GM23338 (cell line): ENCODE measurements at regions not wholly inside any gene's neighbourhood (a gene's known extent, or its start where the extent isn't known, plus 50 kb on each side); places are given as distances from the start of the nearest gene placed in this dataset.

Experiments used
- ATAC-seq: fragments of 200-7000 bp; cut with Tn5 transposase; 3 replicates; pipeline ENCODE4 v1.9.1; 2020
- DNase-seq: peaks from one replicate; pipeline ENCODE4 v3.0.0-alpha.2; 2015; ENCODE audit warnings: low spot score
- H2AFZ ChIP-seq: fragments of 200-600 bp; sonication (generic); 2 replicates; pipeline ENCODE4 v1.8.0; 2016; ENCODE audit warnings: antibody characterized with exemption, mild to moderate bottlenecking, moderate library complexity
- H3F3A ChIP-seq: fragments of 200-600 bp; sonication (generic); replicated peaks from 2 replicates; pipeline ENCODE4 v1.8.0; 2017; ENCODE audit warnings: antibody characterized with exemption, mixed run types, low read depth
- H3K27ac ChIP-seq: fragments of 200-600 bp; sonication (generic); 2 replicates; pipeline ENCODE4 v1.6.1; 2016; ENCODE audit warnings: low read depth
- H3K27me3 ChIP-seq: fragments of 200-600 bp; sonication (generic); 2 replicates; pipeline ENCODE4 v1.8.0; 2016; ENCODE audit warnings: mild to moderate bottlenecking, mixed run types, moderate library complexity; ENCODE audit not compliant: insufficient read depth
- H3K36me3 ChIP-seq: fragments of 200-600 bp; sonication (generic); 2 replicates; pipeline ENCODE4 v1.8.0; 2016; ENCODE audit warnings: mild to moderate bottlenecking; ENCODE audit not compliant: insufficient read depth
- H3K4me1 ChIP-seq: fragments of 200-600 bp; sonication (generic); 2 replicates; pipeline ENCODE4 v1.8.0; 2016; ENCODE audit warnings: mild to moderate bottlenecking, moderate library complexity; ENCODE audit not compliant: insufficient read depth
- H3K4me2 ChIP-seq: fragments of 200-600 bp; sonication (generic); 2 replicates; pipeline ENCODE4 v1.7.1; 2017; ENCODE audit warnings: mixed run types
- H3K4me3 ChIP-seq: fragments of 200-600 bp; sonication (generic); 2 replicates; pipeline ENCODE4 v1.6.1; 2016; ENCODE audit warnings: mixed run types
- H3K79me2 ChIP-seq: fragments of 200-600 bp; sonication (generic); replicated peaks from 2 replicates; pipeline ENCODE4 v1.8.0; 2017; ENCODE audit warnings: mild to moderate bottlenecking; ENCODE audit not compliant: insufficient read depth
- H3K9me2 ChIP-seq: fragments of 200-600 bp; sonication (generic); 2 replicates; pipeline ENCODE4 v1.8.0; 2017; ENCODE audit not compliant: insufficient read depth
- H4K20me1 ChIP-seq: fragments of 200-600 bp; sonication (generic); replicated peaks from 2 replicates; pipeline ENCODE4 v1.8.0; 2017; ENCODE audit warnings: mild to moderate bottlenecking; ENCODE audit not compliant: insufficient read depth
- H3K27ac Mint-ChIP-seq: 2 replicates; pipeline ENCODE4 v1.8.0; 2020; ENCODE audit warnings: inconsistent platforms, mild to moderate bottlenecking, moderate library complexity, mixed read lengths
- H3K27me3 Mint-ChIP-seq: 3 replicates; pipeline ENCODE4 v1.8.0; 2022; ENCODE audit warnings: low read depth, mild to moderate bottlenecking, moderate library complexity, mixed read lengths, inconsistent platforms; ENCODE audit not compliant: insufficient read depth, poor library complexity
- H3K36me3 Mint-ChIP-seq: 3 replicates; pipeline ENCODE4 v1.8.0; 2021; ENCODE audit warnings: low read depth, mild to moderate bottlenecking, inconsistent platforms, moderate library complexity, mixed read lengths
- H3K4me1 Mint-ChIP-seq: 3 replicates; pipeline ENCODE4 v1.8.0; 2020; ENCODE audit warnings: mild to moderate bottlenecking, inconsistent platforms, mixed read lengths
- H3K4me3 Mint-ChIP-seq: 3 replicates; pipeline ENCODE4 v1.8.0; 2021; ENCODE audit warnings: moderate library complexity, mild to moderate bottlenecking, inconsistent platforms, mixed read lengths
- H3K9me3 Mint-ChIP-seq: 3 replicates; pipeline ENCODE4 v1.8.0; 2020; ENCODE audit warnings: moderate library complexity, mild to moderate bottlenecking, inconsistent platforms, mixed read lengths
- CREB1 ChIP-seq: fragments of 250-450 bp; sonication (Bioruptor Pico); IDR thresholded peaks from 2 replicates; pipeline ENCODE4 v1.5.0; 2020; ENCODE audit warnings: low read depth, mild to moderate bottlenecking, moderate library complexity
- CTCF ChIP-seq, 2 experiments: fragments of 200-600 bp in 1 of 2; sonication (generic) in 1 of 2; conservative IDR thresholded peaks; 2 replicates each; pipeline versions ENCODE4 v1.5.1 to v1.6.1; 2016 to 2017; ENCODE audit warnings: antibody characterized with exemption in 2 of 2, low read depth in 2 of 2, mild to moderate bottlenecking in 2 of 2, moderate library complexity in 1 of 2
- ETS1 ChIP-seq: IDR thresholded peaks from 2 replicates; pipeline ENCODE4 v1.6.1; 2016; ENCODE audit warnings: antibody characterized with exemption
- EZH2 ChIP-seq: fragments of 200-600 bp; sonication (generic); IDR thresholded peaks from one replicate; pipeline ENCODE4 v1.8.0; 2017; ENCODE audit warnings: antibody characterized with exemption, mild to moderate bottlenecking, low read depth; ENCODE audit not compliant: unreplicated experiment
- EZH2phosphoT487 ChIP-seq: fragments of 200-600 bp; sonication (generic); IDR thresholded peaks from one replicate; pipeline ENCODE4 v1.8.1; 2018; ENCODE audit warnings: antibody characterized with exemption; ENCODE audit not compliant: unreplicated experiment
- JUNB ChIP-seq: IDR thresholded peaks from one replicate; pipeline ENCODE4 v1.6.1; 2016; ENCODE audit warnings: antibody characterized with exemption; ENCODE audit not compliant: unreplicated experiment
- NANOG ChIP-seq: IDR thresholded peaks from 2 replicates; pipeline ENCODE4 v1.6.1; 2016; ENCODE audit warnings: antibody characterized with exemption, borderline replicate concordance
- POLR2AphosphoS5 ChIP-seq: IDR thresholded peaks from 2 replicates; pipeline ENCODE4 v1.6.1; 2016; ENCODE audit warnings: antibody characterized with exemption, low read depth
- REST ChIP-seq: IDR thresholded peaks from one replicate; pipeline ENCODE4 v1.6.1; 2018; ENCODE audit warnings: antibody characterized with exemption; ENCODE audit not compliant: unreplicated experiment
- STAT1 ChIP-seq: IDR thresholded peaks from one replicate; pipeline ENCODE4 v1.6.1; 2016; ENCODE audit warnings: antibody characterized with exemption; ENCODE audit not compliant: unreplicated experiment
- ZNF114 ChIP-seq: fragments of 250-450 bp; sonication (Bioruptor Pico); IDR thresholded peaks from 2 replicates; pipeline ENCODE4 v1.5.0; 2020; ENCODE audit warnings: mild to moderate bottlenecking, moderate library complexity
- ZNF331 ChIP-seq: fragments of 250-450 bp; sonication (Bioruptor Pico); IDR thresholded peaks from 2 replicates; pipeline ENCODE4 v1.5.0; 2020; ENCODE audit warnings: low read depth, mild to moderate bottlenecking, moderate library complexity

GRCh38 chr7:81267508-81267907, 348.7 kb upstream of the SEMA3C start (continued):
- TF ChIP-seq CTCF (conservative IDR thresholded peaks at IDR 0.05; ENCODE audit: low read depth in 2 of 2): no peak

- Mint-ChIP-seq H3K9me3 (peaks cover 47% of the 10 kb centered on the region), H3K36me3 (peaks cover 21% of the 10 kb centered on the region)
- no peaks in the 10 kb centered on the region for H3F3A ChIP-seq
- TF ChIP-seq ETS1 (no peak), STAT1 (no peak), REST (no peak), CREB1 (CRISPR knock-in tag) (no peak), EZH2phosphoT487 (no peak), NANOG (no peak), ZNF331 (CRISPR knock-in tag) (no peak), POLR2AphosphoS5 (no peak), JUNB (no peak), CTCF (conservative IDR thresholded peaks at IDR 0.05; ENCODE audit: low read depth in 2 of 2) (no peak), ZNF114 (CRISPR knock-in tag) (no peak), EZH2 (no peak)
Observed at GRCh38 chr7:81264116-81264515, 345.3 kb upstream of the SEMA3C start.

More at GRCh38 chr7:81264116-81264515, 345.3 kb upstream of the SEMA3C start:
- Mint-ChIP-seq H3K4me3 (no peak overlapping the region), H3K27ac (no peak overlapping the region), H3K27me3 (no peaks in the 10 kb centered on the region), H3K4me1 (no peaks in the 10 kb centered on the region; the same call in 2 of the 3 replicates)
- ATAC-seq (no peak), DNase-seq (no peak)
- no peaks in the 10 kb centered on the region for H3K9me2 ChIP-seq
- H3K36me3 ChIP-seq: no peaks in the 10 kb centered on the region
- no peak overlapping the region for H2AFZ ChIP-seq
- no peak overlapping the region for H3K4me2 ChIP-seq
- H3K27me3 ChIP-seq: no peaks in the 10 kb centered on the region
- H3K79me2 ChIP-seq: no peaks in the 10 kb centered on the region
- H3K27ac ChIP-seq: no peak overlapping the region
- H3K4me3 ChIP-seq: no peak overlapping the region
- no peaks in the 10 kb centered on the region for H3K4me1 ChIP-seq
- H4K20me1 ChIP-seq: no peaks in the 10 kb centered on the region
